ENCODE measurements at regions not wholly inside any gene's neighbourhood (a gene's known extent, or its start where the extent isn't known, plus 50 kb on each side); places are given as distances from the start of the nearest gene placed in this dataset.

GRCh38 chr2:217065695-217066405 lies 206.0 kb upstream of the TNP1 start:
- no peak for DNase-seq (ENCODE audit: low read depth in 3 of 3)

GRCh38 chr2:217065012-217065290 lies 205.1 kb upstream of the TNP1 start:
- DNase-seq (ENCODE audit: low read depth in 3 of 3) = no peak

- no peak for DNase-seq (ENCODE audit: low read depth in 3 of 3)
Measured at GRCh38 chr2:217064234-217065011, 204.6 kb upstream of the TNP1 start.

- no peak for DNase-seq (ENCODE audit: low read depth in 3 of 3)
Measured at GRCh38 chr2:217063238-217063755, 203.4 kb upstream of the TNP1 start.

GRCh38 chr2:217062768-217063167 lies 202.9 kb upstream of the TNP1 start:
- no peak for DNase-seq (ENCODE audit: low read depth in 3 of 3)

GRCh38 chr2:217061916-217062505 lies 202.1 kb upstream of the TNP1 start:
- DNase-seq (ENCODE audit: low read depth in 3 of 3) = no peak

GRCh38 chr2:217060951-217061547 lies 201.2 kb upstream of the TNP1 start:
- no peak for DNase-seq (ENCODE audit: low read depth in 3 of 3)

- no peak for DNase-seq (ENCODE audit: low read depth in 3 of 3)
Measured at GRCh38 chr2:217060516-217060915, 200.7 kb upstream of the TNP1 start.

- no peak for DNase-seq (ENCODE audit: low read depth in 3 of 3)
Measured at GRCh38 chr2:217058791-217059755, 199.2 kb upstream of the TNP1 start.

- DNase-seq (ENCODE audit: low read depth in 3 of 3) = no peak
Measured at GRCh38 chr2:217057773-217058172, 197.9 kb upstream of the TNP1 start.

- DNase-seq (ENCODE audit: low read depth in 3 of 3) = no peak
Measured at GRCh38 chr2:217055624-217056023, 195.8 kb upstream of the TNP1 start.

- DNase-seq (ENCODE audit: low read depth in 3 of 3) = no peak
Measured at GRCh38 chr2:217054791-217055190, 194.9 kb upstream of the TNP1 start.

GRCh38 chr2:217052856-217053577 lies 193.2 kb upstream of the TNP1 start:
- DNase-seq (ENCODE audit: low read depth in 3 of 3) = no peak

GRCh38 chr2:217051416-217051815 lies 191.6 kb upstream of the TNP1 start:
- no peak for DNase-seq (ENCODE audit: low read depth in 3 of 3)

- no peak for DNase-seq (ENCODE audit: low read depth in 3 of 3)
Measured at GRCh38 chr2:217049956-217050355, 190.1 kb upstream of the TNP1 start.

GRCh38 chr2:217049422-217049821 lies 189.6 kb upstream of the TNP1 start:
- no peak for DNase-seq (ENCODE audit: low read depth in 3 of 3)

GRCh38 chr2:217048730-217049129 lies 188.9 kb upstream of the TNP1 start:
- DNase-seq (ENCODE audit: low read depth in 3 of 3) = no peak

- DNase-seq (ENCODE audit: low read depth in 3 of 3) = no peak
Measured at GRCh38 chr2:217047631-217048030, 187.8 kb upstream of the TNP1 start.

- DNase-seq (ENCODE audit: low read depth in 3 of 3) = no peak
Measured at GRCh38 chr2:217047209-217047608, 187.3 kb upstream of the TNP1 start.

- no peak for DNase-seq (ENCODE audit: low read depth in 3 of 3)
Measured at GRCh38 chr2:217045700-217046475, 186.0 kb upstream of the TNP1 start.
